Upper lobe of left lung (tissue), 6 donors: ENCODE measurements at regions not wholly inside any gene's neighbourhood (a gene's known extent, or its start where the extent isn't known, plus 50 kb on each side); places are given as distances from the start of the nearest gene placed in this dataset.

Source experiments
- ATAC-seq, 2 donors: fragments of 200-7000 bp; cut with Tn5 transposase; one replicate each; pipeline ENCODE4 v1.9.1; 2022; ENCODE audit warnings: mild to moderate bottlenecking in 2 of 2, moderate library complexity in 2 of 2; ENCODE audit not compliant: low FRiP score in 2 of 2
- DNase-seq, 2 donors: peaks; one replicate each; pipeline ENCODE4 v3.0.0-alpha.2; 2019 to 2020
- H3K27ac ChIP-seq, 4 donors: fragments of 200-600 bp; sonication (generic); one replicate each; pipeline ENCODE4 v1.5.1; 2016 to 2019
- H3K27me3 ChIP-seq, 4 donors: fragments of 200-600 bp; sonication (generic); one replicate each; pipeline ENCODE4 v1.5.1; 2017 to 2019
- H3K36me3 ChIP-seq, 4 donors: fragments of 200-600 bp; sonication (generic); one replicate each; pipeline ENCODE4 v1.5.1; 2016 to 2019
- H3K4me1 ChIP-seq, 4 donors: fragments of 200-600 bp; sonication (generic); one replicate each; pipeline ENCODE4 v1.5.1; 2018 to 2019
- H3K4me3 ChIP-seq, 4 donors: fragments of 200-600 bp; sonication (generic); one replicate each; pipeline ENCODE4 v1.5.1; 2017 to 2019; ENCODE audit warnings: mild to moderate bottlenecking in 2 of 4, moderate library complexity in 1 of 4
- H3K9me3 ChIP-seq, 4 donors: fragments of 200-600 bp; sonication (generic); one replicate each; pipeline ENCODE4 v1.5.1; 2018 to 2019
- CTCF ChIP-seq, 6 experiments: fragments of 450-650 bp in 4 of 6; fragments of 200-600 bp in 2 of 6; sonication (generic) in 2 of 6; IDR thresholded peaks; one replicate each; pipeline ENCODE4 v1.5.1; 2016 to 2019; ENCODE audit warnings: antibody characterized with exemption in 6 of 6
- EP300 ChIP-seq, 4 donors: sonication (generic); formaldehyde crosslinking; IDR thresholded peaks; one replicate each; pipeline ENCODE4 v1.5.1; 2017; ENCODE audit warnings: antibody characterized with exemption in 4 of 4, control low read depth in 2 of 4
- POLR2A ChIP-seq, 4 donors: fragments of 450-650 bp; IDR thresholded peaks; one replicate each; pipeline ENCODE4 v1.5.1; 2016 to 2017; ENCODE audit warnings: antibody characterized with exemption in 4 of 4, mild to moderate bottlenecking in 2 of 4
- POLR2AphosphoS5 ChIP-seq, 2 donors: sonication (generic); formaldehyde crosslinking; IDR thresholded peaks; one replicate each; pipeline ENCODE4 v1.5.1; 2017; ENCODE audit warnings: antibody characterized with exemption in 2 of 2
- WGBS, 2 donors: methylation state at CpG; one replicate each; pipeline ENCODE4 v1.1.5; 2017 to 2018; 5-methylcytosine and 5-hydroxymethylcytosine counted together
- donor health status: DM: no; HTN: no; CAD: no; lungs with moderate emphysema.
- donor health status: DM: no; HTN: yes; CAD: no; lungs with severe emphysema.

DNA sequence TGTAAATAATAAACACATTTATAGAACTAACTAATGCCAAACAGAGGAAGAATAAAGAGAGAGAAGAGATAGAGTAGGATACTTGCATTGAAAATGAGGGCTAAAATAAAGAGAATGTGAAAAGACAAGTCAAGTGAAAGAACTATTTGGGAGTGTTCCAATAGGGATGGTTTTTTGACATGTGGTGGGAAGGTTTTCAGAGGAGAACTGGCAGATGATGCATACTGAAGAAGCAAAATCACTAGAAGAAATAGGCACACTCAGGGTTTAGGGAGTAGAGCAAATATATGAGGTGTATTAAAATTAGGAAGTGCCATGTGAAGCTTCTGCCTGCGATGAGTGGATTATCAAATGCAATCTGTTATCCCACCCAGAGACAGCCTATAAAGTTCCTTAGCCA, 744.8 kb downstream of the REEP3 start:
- Histone ChIP-seq H3K9me3 (no peaks in the 10 kb centered on the region), H3K36me3 (no peaks in the 10 kb centered on the region), H3K27me3 (no peaks in the 10 kb centered on the region), H3K4me1 (no peaks in the 10 kb centered on the region), H3K4me3 (no peak overlapping the region), H3K27ac (no peak overlapping the region)
- TF ChIP-seq EP300 (IDR thresholded peaks at IDR 0.05) (no peak), CTCF (IDR thresholded peaks at IDR 0.05) (no peak), POLR2AphosphoS5 (IDR thresholded peaks at IDR 0.05) (no peak), POLR2A (IDR thresholded peaks at IDR 0.05) (no peak)
- ATAC-seq: no peak
- DNase-seq: no peak
- 76 to 81% methylated on average over 1 of the region's 1 CpG for WGBS, 2 donors

GRCh38 chr10:64271508-64271907, 750.3 kb downstream of the REEP3 start:
- no peak overlapping the region for H3K4me3 ChIP-seq
- ATAC-seq (no peak), DNase-seq (no peak)
- 48 to 59% methylated on average over 3 of the region's 3 CpGs for WGBS, 2 donors
- H3K27me3 ChIP-seq: no peaks in the 10 kb centered on the region
- no peaks in the 10 kb centered on the region for H3K9me3 ChIP-seq
- H3K4me1 ChIP-seq: no peaks in the 10 kb centered on the region
- no peaks in the 10 kb centered on the region for H3K36me3 ChIP-seq
- no peak overlapping the region for H3K27ac ChIP-seq
- TF ChIP-seq EP300 (IDR thresholded peaks at IDR 0.05) (no peak), POLR2A (IDR thresholded peaks at IDR 0.05) (no peak), CTCF (IDR thresholded peaks at IDR 0.05) (no peak), POLR2AphosphoS5 (IDR thresholded peaks at IDR 0.05) (no peak)

- TF ChIP-seq POLR2AphosphoS5 (IDR thresholded peaks at IDR 0.05) (no peak), POLR2A (IDR thresholded peaks at IDR 0.05) (no peak), EP300 (IDR thresholded peaks at IDR 0.05) (no peak), CTCF (IDR thresholded peaks at IDR 0.05) (no peak)
- H3K4me3 ChIP-seq: no peak overlapping the region
- no peaks in the 10 kb centered on the region for H3K4me1 ChIP-seq
- ATAC-seq (no peak), DNase-seq (no peak)
- WGBS, 2 donors: 57 to 58% methylated on average over 3 of the region's 3 CpGs
- no peak overlapping the region for H3K27ac ChIP-seq
- H3K36me3 ChIP-seq: no peaks in the 10 kb centered on the region
- no peaks in the 10 kb centered on the region for H3K27me3 ChIP-seq
- H3K9me3 ChIP-seq: no peaks in the 10 kb centered on the region
Observed at GRCh38 chr10:64271983-64272382, 750.8 kb downstream of the REEP3 start.

DNA sequence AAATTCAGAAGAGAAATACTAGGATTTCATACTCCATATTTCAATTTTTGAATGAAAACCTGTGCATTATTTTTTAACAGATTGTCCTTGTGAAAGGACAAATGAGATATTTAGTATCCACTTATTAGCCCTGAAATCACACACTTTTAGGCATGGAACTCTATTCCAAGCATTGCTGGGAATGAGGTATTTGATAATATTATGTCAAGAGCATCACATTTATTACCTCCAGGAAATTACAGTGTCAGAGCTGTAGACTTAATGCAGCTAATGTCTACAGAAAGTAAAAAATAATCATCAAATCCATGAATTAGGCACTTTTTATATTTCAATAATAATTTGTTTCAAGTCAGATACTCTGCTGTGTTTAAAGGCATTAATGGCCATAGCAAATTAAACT, 753.8 kb downstream of the REEP3 start:
- TF ChIP-seq POLR2AphosphoS5 (IDR thresholded peaks at IDR 0.05) (no peak), EP300 (IDR thresholded peaks at IDR 0.05) (no peak), CTCF (IDR thresholded peaks at IDR 0.05) (no peak), POLR2A (IDR thresholded peaks at IDR 0.05) (no peak)
- H3K4me1 ChIP-seq: no peaks in the 10 kb centered on the region
- no peaks in the 10 kb centered on the region for H3K9me3 ChIP-seq
- DNase-seq: no peak
- H3K36me3 ChIP-seq: no peaks in the 10 kb centered on the region
- no peak overlapping the region for H3K4me3 ChIP-seq
- H3K27ac ChIP-seq: no peak overlapping the region
- H3K27me3 ChIP-seq: no peaks in the 10 kb centered on the region
- no peak for ATAC-seq

DNA sequence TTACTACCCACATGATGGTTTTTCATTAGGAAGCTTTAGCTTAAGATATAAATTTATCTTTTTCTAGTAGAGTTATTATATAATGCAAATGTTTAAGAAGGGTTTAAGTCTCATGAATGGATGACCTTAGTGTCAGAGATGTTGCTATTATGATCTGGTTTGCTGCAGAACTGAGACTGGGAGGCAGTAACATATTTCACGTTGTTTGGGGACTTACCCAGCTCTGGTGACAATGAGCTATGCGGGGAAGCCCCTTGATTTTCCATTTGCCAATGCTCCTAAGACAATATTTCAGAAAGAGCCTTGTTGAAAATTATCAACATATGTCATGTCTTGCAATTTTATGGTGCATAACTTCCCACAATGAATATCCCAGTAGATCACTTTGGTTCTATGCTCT, 754.6 kb downstream of the REEP3 start:
- DNase-seq (no peak), ATAC-seq (no peak)
- Histone ChIP-seq H3K27me3 (no peaks in the 10 kb centered on the region), H3K4me3 (no peak overlapping the region), H3K27ac (no peak overlapping the region), H3K36me3 (no peaks in the 10 kb centered on the region), H3K9me3 (no peaks in the 10 kb centered on the region), H3K4me1 (no peaks in the 10 kb centered on the region)
- WGBS, 2 donors: 66 to 80% methylated on average over 2 of the region's 2 CpGs
- TF ChIP-seq CTCF (IDR thresholded peaks at IDR 0.05) (no peak), POLR2AphosphoS5 (IDR thresholded peaks at IDR 0.05) (no peak), POLR2A (IDR thresholded peaks at IDR 0.05) (no peak), EP300 (IDR thresholded peaks at IDR 0.05) (no peak)
